HEK293T (cell line): ENCODE measurements at regions not wholly inside any gene's neighbourhood (a gene's known extent, or its start where the extent isn't known, plus 50 kb on each side); places are given as distances from the start of the nearest gene placed in this dataset.

ENCODE experiments used
- BHLHE40 ChIP-seq: fragments of 450-650 bp; IDR thresholded peaks from 2 replicates; pipeline ENCODE4 v1.6.1; 2016; ENCODE audit warnings: mild to moderate bottlenecking, moderate library complexity, borderline replicate concordance
- CTBP1 ChIP-seq: fragments of 450-650 bp; IDR thresholded peaks from 2 replicates; pipeline ENCODE4 v1.6.1; 2016; ENCODE audit warnings: borderline replicate concordance
- ELF4 ChIP-seq: fragments of 450-650 bp; IDR thresholded peaks from 2 replicates; pipeline ENCODE4 v1.6.1; 2017; ENCODE audit warnings: antibody characterized with exemption
- FOXA1 ChIP-seq: fragments of 450-650 bp; IDR thresholded peaks from 2 replicates; pipeline ENCODE4 v1.6.1; 2016; ENCODE audit warnings: mild to moderate bottlenecking
- FOXK2 ChIP-seq: fragments of 450-650 bp; IDR thresholded peaks from 2 replicates; pipeline ENCODE4 v1.6.1; 2016; ENCODE audit warnings: mild to moderate bottlenecking
- FOXM1 ChIP-seq: fragments of 450-650 bp; IDR thresholded peaks from 2 replicates; pipeline ENCODE4 v1.6.1; 2017; ENCODE audit warnings: mild to moderate bottlenecking, borderline replicate concordance
- HDGF ChIP-seq: fragments of 450-650 bp; IDR thresholded peaks from 2 replicates; pipeline ENCODE4 v1.6.1; 2017; ENCODE audit warnings: antibody characterized with exemption, borderline replicate concordance
- L3MBTL2 ChIP-seq: fragments of 450-650 bp; conservative IDR thresholded peaks from 2 replicates; pipeline ENCODE4 v1.6.1; 2016; ENCODE audit warnings: mild to moderate bottlenecking
- NFRKB ChIP-seq: fragments of 450-650 bp; IDR thresholded peaks from 2 replicates; pipeline ENCODE4 v1.6.1; 2016; ENCODE audit warnings: mild to moderate bottlenecking, moderate library complexity
- SP1 ChIP-seq: fragments of 450-650 bp; IDR thresholded peaks from 2 replicates; pipeline ENCODE4 v1.6.1; 2017
- SUZ12 ChIP-seq: fragments of 450-650 bp; IDR thresholded peaks from 2 replicates; pipeline ENCODE4 v1.6.1; 2016; ENCODE audit warnings: mild to moderate bottlenecking
- TARDBP ChIP-seq: fragments of 450-650 bp; IDR thresholded peaks from 2 replicates; pipeline ENCODE4 v1.6.1; 2016
- ZNF384 ChIP-seq: fragments of 450-650 bp; IDR thresholded peaks from 2 replicates; pipeline ENCODE4 v1.6.1; 2016

DNA sequence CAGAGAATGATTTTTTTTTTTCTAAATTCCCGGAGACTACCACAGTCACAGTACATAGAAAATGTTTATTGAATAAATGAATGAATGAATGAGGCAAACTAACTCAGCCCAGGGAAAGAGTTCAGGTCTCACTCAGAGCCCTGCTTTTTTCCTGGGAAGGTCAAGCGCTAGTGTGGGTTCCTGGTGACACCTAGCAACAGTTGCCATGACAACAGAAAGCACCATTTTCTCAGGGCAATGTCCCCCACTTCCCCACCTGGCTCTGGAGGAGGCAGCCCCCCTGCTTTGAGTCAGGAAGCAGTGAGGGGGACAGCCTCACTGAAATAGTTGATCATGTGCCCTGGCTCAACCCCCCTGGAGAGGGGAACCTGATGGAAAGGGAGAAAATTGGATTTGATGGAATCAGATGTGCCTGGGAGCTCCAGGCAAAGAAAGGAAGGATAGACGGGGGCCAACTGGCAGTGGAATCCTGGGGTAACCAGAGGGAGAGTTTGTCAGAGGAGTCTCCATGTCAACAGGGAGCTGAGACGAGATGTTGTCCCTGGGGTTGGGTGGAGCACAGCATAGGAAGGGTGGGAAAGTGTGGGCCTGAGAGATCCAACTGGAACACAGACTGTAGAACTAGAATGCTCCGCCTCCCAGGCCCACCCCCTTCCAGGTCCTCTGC, 242.2 kb upstream of the CCL2 start:
- TF ChIP-seq SUZ12 (no peak), FOXM1 (no peak), CTBP1 (no peak), BHLHE40 (no peak), NFRKB (no peak), FOXA1 (no peak), L3MBTL2 (no peak), TARDBP (no peak), ZNF384 (no peak), HDGF (no peak), FOXK2 (no peak), SP1 (no peak), ELF4 (no peak)
